Peyer's patch (tissue), 4 donors: ENCODE measurements at regions not wholly inside any gene's neighbourhood (a gene's known extent, or its start where the extent isn't known, plus 50 kb on each side); places are given as distances from the start of the nearest gene placed in this dataset.

Experiments
- CTCF ChIP-seq, 6 experiments: fragments of 450-650 bp in 4 of 6; fragments of 200-600 bp in 2 of 6; sonication (generic) in 1 of 6; IDR thresholded peaks; one replicate each; pipeline ENCODE4 v1.5.1; 2017 to 2019; ENCODE audit warnings: antibody characterized with exemption in 6 of 6, mild to moderate bottlenecking in 3 of 6, moderate library complexity in 1 of 6
- POLR2A ChIP-seq, 2 donors: fragments of 450-650 bp; IDR thresholded peaks; one replicate each; pipeline ENCODE4 v1.5.1; 2017; ENCODE audit warnings: antibody characterized with exemption in 2 of 2, mild to moderate bottlenecking in 2 of 2, moderate library complexity in 2 of 2

- TF ChIP-seq CTCF (IDR thresholded peaks at IDR 0.05) (no peak), POLR2A (IDR thresholded peaks at IDR 0.05) (no peak)
Observed at GRCh38 chr6:121767211-121767610, 331.8 kb downstream of the GJA1 start.
